WERI-Rb-1 (cell line): ENCODE measurements at regions not wholly inside any gene's neighbourhood (a gene's known extent, or its start where the extent isn't known, plus 50 kb on each side); places are given as distances from the start of the nearest gene placed in this dataset.

ENCODE experiments used
- DNase-seq: peaks from one replicate; pipeline ENCODE4 v3.0.0-alpha.2; 2020
- H3K27ac ChIP-seq: fragments of 250-450 bp; sonication (Bioruptor Pico); 2 replicates; pipeline ENCODE4 v1.5.1; 2020; ENCODE audit warnings: mild to moderate bottlenecking, moderate library complexity
- H3K27me3 ChIP-seq: fragments of 250-450 bp; sonication (Bioruptor Pico); 2 replicates; pipeline ENCODE4 v1.5.1; 2021; ENCODE audit warnings: mild to moderate bottlenecking, low read depth, moderate library complexity; ENCODE audit not compliant: insufficient read depth, severe bottlenecking
- H3K36me3 ChIP-seq: fragments of 250-450 bp; sonication (Bioruptor Pico); 2 replicates; pipeline ENCODE4 v1.5.1; 2020; ENCODE audit warnings: mild to moderate bottlenecking, moderate library complexity
- H3K4me3 ChIP-seq: 2 replicates; pipeline ENCODE4 v1.5.1; 2011; ENCODE audit warnings: low read depth, mild to moderate bottlenecking, control low read depth, low read length
- H3K9me3 ChIP-seq: fragments of 250-450 bp; sonication (Bioruptor Pico); 2 replicates; pipeline ENCODE4 v1.5.1; 2021; ENCODE audit warnings: mild to moderate bottlenecking, moderate library complexity; ENCODE audit not compliant: severe bottlenecking
- CTCF ChIP-seq: IDR thresholded peaks from 2 replicates; pipeline ENCODE4 v1.5.1; 2011; ENCODE audit warnings: low read depth, mild to moderate bottlenecking, control low read depth, inconsistent platforms, low read length

DNA sequence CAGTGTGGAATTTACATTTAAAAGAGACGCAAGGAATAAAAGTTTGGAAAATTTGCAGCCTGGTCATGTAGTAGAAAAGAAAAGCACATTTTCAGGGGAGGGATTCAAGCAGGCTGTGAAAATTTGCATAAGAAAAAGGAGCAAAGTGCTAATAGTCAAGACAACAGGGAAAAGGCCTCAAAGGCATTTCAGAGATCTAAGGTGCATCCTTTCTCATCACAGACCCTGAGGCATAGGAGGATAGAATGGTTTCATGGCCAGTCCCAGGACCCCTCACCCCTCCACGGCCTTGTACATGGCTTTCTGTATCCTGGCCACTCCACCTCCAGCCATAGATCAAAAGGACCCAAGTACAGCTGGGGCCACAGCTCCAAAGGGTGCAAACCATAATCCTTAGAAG, 380.5 kb upstream of the BRINP3 start:
- no peak for DNase-seq
- Histone ChIP-seq H3K27me3 (no peaks in the 10 kb centered on the region), H3K27ac (no peak overlapping the region), H3K4me3 (no peak overlapping the region), H3K9me3 (no peaks in the 10 kb centered on the region), H3K36me3 (no peaks in the 10 kb centered on the region)
- no peak for TF ChIP-seq CTCF

- no peak for DNase-seq
- Histone ChIP-seq H3K4me3 (no peak overlapping the region), H3K36me3 (no peaks in the 10 kb centered on the region), H3K27ac (no peak overlapping the region), H3K27me3 (no peaks in the 10 kb centered on the region), H3K9me3 (no peaks in the 10 kb centered on the region)
- no peak for TF ChIP-seq CTCF
Observed at GRCh38 chr1:190864013-190864641, 386.5 kb upstream of the BRINP3 start.

DNA sequence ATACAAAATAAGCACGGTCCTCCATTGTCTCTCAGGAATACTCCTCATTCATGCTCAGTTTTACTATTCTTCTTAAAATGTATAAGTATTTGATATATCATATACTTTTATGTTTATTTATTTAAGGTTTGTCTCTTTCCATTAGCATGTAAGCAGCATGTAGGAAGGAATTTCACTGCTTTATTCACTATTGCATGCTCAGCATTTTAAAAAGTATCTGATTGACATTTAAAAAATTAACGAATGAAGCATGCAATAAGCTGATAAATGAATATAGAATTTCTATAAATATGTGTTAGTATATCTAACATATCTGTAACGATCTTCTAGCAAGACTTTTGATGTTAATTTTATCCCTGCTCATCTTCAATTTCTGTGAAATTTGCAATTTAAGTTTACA, 402.7 kb upstream of the BRINP3 start:
- Histone ChIP-seq H3K9me3 (no peaks in the 10 kb centered on the region), H3K36me3 (no peaks in the 10 kb centered on the region), H3K27me3 (no peaks in the 10 kb centered on the region), H3K27ac (no peak overlapping the region), H3K4me3 (no peak overlapping the region)
- DNase-seq = no peak
- TF ChIP-seq CTCF = no peak

DNA sequence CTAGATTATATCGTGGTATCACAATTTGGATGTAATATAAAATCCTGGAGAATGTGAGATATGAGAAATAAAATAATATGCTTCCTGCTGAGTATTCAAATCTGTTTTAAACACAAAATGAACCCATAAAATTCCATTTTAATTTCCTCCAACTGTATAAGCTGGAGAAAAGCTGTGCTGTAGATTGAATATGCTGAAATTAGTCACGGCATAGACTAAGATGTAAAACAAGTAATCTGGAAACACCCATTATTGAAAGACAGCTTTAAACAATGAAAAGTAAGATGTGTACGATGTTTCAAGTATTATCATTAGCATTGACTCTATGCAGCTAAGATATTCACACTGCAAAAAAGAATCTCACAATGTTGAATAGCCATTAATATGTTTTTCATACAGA, 403.4 kb upstream of the BRINP3 start:
- TF ChIP-seq CTCF = no peak
- DNase-seq = no peak
- no peaks in the 10 kb centered on the region for H3K36me3 ChIP-seq
- H3K9me3 ChIP-seq = no peaks in the 10 kb centered on the region
- H3K4me3 ChIP-seq = no peak overlapping the region
- H3K27me3 ChIP-seq = no peaks in the 10 kb centered on the region
- H3K27ac ChIP-seq = no peak overlapping the region

GRCh38 chr1:190897233-190897632, 419.6 kb upstream of the BRINP3 start:
- Histone ChIP-seq H3K27me3 (no peaks in the 10 kb centered on the region), H3K9me3 (no peaks in the 10 kb centered on the region), H3K36me3 (no peaks in the 10 kb centered on the region), H3K4me3 (no peak overlapping the region), H3K27ac (no peak overlapping the region)
- no peak for DNase-seq
- TF ChIP-seq CTCF = no peak

- no peaks in the 10 kb centered on the region for H3K36me3 ChIP-seq
- TF ChIP-seq CTCF = no peak
- no peak for DNase-seq
Observed at GRCh38 chr1:190904091-190904695, 426.5 kb upstream of the BRINP3 start.

More at GRCh38 chr1:190904091-190904695, 426.5 kb upstream of the BRINP3 start:
- Histone ChIP-seq H3K9me3 (no peaks in the 10 kb centered on the region), H3K4me3 (no peak overlapping the region), H3K27ac (no peak overlapping the region), H3K27me3 (no peaks in the 10 kb centered on the region)
